Amniotic epithelial cell (primary cell): ENCODE measurements at regions not wholly inside any gene's neighbourhood (a gene's known extent, or its start where the extent isn't known, plus 50 kb on each side); places are given as distances from the start of the nearest gene placed in this dataset.

Experiments used
- DNase-seq: peaks from one replicate; pipeline ENCODE4 v3.0.0-alpha.2; 2010; ENCODE audit warnings: low read depth

- DNase-seq: no peak
Measured at GRCh38 chr11:27968461-27968860, 139.5 kb downstream of the KIF18A start.

GRCh38 chr11:27965559-27965958 is 142.4 kb downstream of the KIF18A start:
- no peak for DNase-seq

- no peak for DNase-seq
Measured at GRCh38 chr11:27963370-27963769, 144.6 kb downstream of the KIF18A start.

GRCh38 chr11:27949951-27950738 is 157.8 kb downstream of the KIF18A start:
- peak; percentile 14 for DNase-seq

- DNase-seq: no peak
Measured at GRCh38 chr11:27945348-27945747, 162.6 kb downstream of the KIF18A start.

- DNase-seq: peak; percentile 81
Measured at GRCh38 chr11:27938011-27938410, 169.9 kb downstream of the KIF18A start.

- peak; percentile 98 for DNase-seq
Measured at GRCh38 chr11:27934830-27935145, 173.2 kb downstream of the KIF18A start.

- DNase-seq: peak; percentile 97
Measured at GRCh38 chr11:27933992-27934829, 173.7 kb downstream of the KIF18A start.

GRCh38 chr11:27931770-27932169 is 176.2 kb downstream of the KIF18A start:
- no peak for DNase-seq

- no peak for DNase-seq
Measured at GRCh38 chr11:27930946-27931345, 177.0 kb downstream of the KIF18A start.

GRCh38 chr11:27928809-27929208 is 179.1 kb downstream of the KIF18A start:
- no peak for DNase-seq

GRCh38 chr11:27926981-27927481 is 180.9 kb downstream of the KIF18A start:
- peak; percentile 81 for DNase-seq

- DNase-seq: no peak
Measured at GRCh38 chr11:27926486-27926885, 181.5 kb downstream of the KIF18A start.

- peak; percentile 24 for DNase-seq
Measured at GRCh38 chr11:27921472-27921871, 186.5 kb downstream of the KIF18A start.

- peak; percentile 96 for DNase-seq
Measured at GRCh38 chr11:27916541-27917100, 191.3 kb downstream of the KIF18A start.

- peak; percentile 42 for DNase-seq
Measured at GRCh38 chr11:27914080-27914479, 193.9 kb downstream of the KIF18A start.

- DNase-seq: peak; percentile 87
Measured at GRCh38 chr11:27913650-27914049, 194.3 kb downstream of the KIF18A start.

- peak; percentile 43 for DNase-seq
Measured at GRCh38 chr11:27912916-27913315, 195.0 kb downstream of the KIF18A start.

GRCh38 chr11:27910186-27910931 is 197.6 kb downstream of the KIF18A start:
- DNase-seq: peak; percentile 61

- DNase-seq: no peak
Measured at GRCh38 chr11:27909386-27909785, 198.6 kb downstream of the KIF18A start.

GRCh38 chr11:27908621-27909020 is 199.3 kb downstream of the KIF18A start:
- no peak for DNase-seq

GRCh38 chr11:27907530-27907929 is 200.4 kb downstream of the KIF18A start:
- no peak for DNase-seq
